ENCODE measurements at regions not wholly inside any gene's neighbourhood (a gene's known extent, or its start where the extent isn't known, plus 50 kb on each side); places are given as distances from the start of the nearest gene placed in this dataset.

DNA sequence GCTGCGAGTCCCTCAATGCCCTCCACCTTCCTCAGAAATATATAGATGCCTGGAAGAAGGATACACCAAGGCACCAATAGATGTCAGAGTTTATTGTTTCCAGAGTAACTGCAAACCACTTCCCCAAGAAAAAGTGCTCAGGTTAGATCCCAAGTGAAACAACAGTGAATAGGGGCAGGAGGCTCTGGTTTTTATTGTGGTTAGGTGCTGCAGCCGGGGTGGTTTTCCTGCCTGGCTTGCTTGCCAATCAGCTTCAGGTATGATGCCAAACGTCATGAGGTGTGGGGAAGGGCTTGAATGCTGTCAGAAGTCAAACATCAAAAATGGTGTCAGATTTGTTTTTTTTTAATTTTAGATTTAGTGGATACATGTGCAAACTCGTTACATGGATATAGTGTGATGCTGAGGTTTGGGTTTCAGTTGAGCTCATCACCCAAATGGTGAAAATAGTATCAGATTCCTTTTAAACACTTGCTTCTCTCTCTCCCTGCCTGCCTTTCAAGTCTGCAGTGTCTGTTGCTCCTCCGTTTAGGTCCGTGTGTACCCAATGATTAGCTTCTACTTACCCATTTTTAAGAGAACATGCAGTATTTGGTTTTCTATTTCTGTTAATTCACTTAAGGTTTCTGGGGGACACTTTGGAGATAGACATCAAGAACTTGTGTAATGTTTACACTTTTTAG is 1317.0 kb downstream of the MRPL39 start:
- peak in 2 of 3 experiments; percentile 4 to 39 for DNase-seq

- DNase-seq = peak in 1 of 3 experiments; percentile 54
Measured at GRCh38 chr21:24289539-24289938, 1317.7 kb downstream of the MRPL39 start.

GRCh38 chr21:24280596-24280995 is 1326.7 kb downstream of the MRPL39 start:
- no peak for DNase-seq

DNA sequence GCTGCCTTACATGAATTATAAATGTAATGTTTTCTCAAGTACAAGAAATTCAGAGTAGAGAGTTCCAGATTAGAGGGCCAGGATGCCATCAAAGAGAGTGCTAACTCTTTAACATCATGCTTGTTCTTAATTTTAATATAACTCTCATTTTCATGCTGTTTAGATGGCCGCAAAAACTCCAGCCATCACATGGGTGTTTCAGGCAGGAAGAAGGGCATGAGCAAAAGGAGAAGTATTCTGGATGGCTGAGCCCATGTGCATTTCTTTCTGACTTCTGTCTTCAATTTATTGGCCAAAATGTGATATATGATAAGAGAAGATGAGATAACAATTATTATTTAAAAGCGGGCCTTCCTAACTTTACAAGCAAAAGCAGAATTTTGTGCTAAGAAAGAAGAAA is 1328.6 kb downstream of the MRPL39 start:
- no peak for DNase-seq

- DNase-seq = peak in 2 of 3 experiments; percentile 17 to 65
Measured at GRCh38 chr21:24276204-24276603, 1331.1 kb downstream of the MRPL39 start.

DNA sequence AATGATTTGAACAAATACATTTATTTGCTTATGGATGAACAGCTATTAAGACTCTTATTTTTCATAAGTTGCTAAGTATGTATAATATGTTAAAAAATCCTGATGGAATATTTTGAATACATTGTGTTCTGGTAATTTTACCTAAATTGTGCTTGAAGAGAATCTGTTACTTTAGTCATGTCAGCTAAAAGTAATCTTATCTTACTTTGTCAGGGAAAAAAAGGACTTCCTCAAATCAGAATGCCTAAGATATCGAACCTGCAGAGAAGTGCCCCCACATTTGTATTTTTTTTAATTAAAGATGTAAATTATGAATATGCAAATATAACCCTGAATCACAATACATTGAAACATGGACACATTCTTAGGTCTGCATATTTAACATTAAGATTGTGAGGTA is 1331.7 kb downstream of the MRPL39 start:
- no peak for DNase-seq

GRCh38 chr21:24272521-24272938 is 1334.8 kb downstream of the MRPL39 start:
- no peak for DNase-seq

DNA sequence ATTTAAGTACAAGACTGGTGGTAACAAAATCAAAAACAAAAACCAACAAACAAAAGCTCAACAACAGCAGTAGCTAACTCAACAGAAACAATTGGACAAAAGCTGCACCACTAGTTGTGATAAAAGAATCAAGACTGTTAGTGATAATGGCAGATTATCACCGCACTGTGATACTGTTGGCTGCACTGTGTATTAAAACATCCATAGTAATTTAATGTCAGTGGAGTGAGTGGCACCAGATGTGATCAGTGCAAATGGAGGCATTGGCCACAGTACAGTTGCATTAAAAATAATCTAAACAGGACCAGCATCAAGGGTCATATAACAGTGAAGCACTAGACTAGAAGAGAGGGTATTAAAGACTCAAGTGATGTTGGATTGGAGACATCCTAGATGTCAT is 1341.3 kb downstream of the MRPL39 start:
- DNase-seq = no peak

- DNase-seq = no peak
Measured at GRCh38 chr21:24260751-24261150, 1346.5 kb downstream of the MRPL39 start.

DNA sequence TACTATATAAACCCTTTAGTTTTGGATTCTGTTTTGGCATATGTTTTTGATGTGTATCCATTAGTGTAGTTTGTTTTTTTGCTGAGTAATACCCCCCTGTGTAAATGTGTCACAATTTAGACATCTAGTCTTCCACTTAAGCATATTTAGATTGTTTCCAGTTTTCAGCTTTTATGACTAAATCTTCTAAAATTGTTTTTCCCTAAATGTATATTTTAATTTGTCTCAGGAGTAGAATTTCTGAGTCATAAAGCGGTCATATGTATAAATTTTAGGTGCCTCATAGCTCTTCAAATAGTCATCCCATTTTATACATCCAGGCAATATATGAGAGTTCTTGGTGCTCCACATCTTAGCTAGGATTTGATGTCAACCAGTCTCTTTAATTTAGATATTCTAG is 1348.0 kb downstream of the MRPL39 start:
- DNase-seq = no peak

DNA sequence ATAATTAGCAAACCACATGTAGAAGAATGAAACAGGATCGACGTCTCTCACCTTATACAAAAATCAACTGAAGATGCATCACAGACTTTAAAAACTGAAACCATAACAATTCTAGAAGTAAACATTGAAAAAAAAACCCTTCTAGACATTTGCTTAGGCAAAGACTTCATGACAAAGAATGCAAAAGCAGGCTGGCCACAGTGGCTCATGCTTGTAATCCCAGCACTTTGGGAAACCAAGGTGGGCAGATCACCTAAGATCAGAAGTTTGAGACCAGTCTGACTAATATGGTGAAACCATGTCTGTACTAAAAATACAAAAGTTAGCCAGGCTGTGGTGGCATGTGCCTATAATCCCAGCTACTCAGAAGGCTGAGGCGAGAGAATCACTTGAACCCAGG is 1351.7 kb downstream of the MRPL39 start:
- no peak for DNase-seq

DNA sequence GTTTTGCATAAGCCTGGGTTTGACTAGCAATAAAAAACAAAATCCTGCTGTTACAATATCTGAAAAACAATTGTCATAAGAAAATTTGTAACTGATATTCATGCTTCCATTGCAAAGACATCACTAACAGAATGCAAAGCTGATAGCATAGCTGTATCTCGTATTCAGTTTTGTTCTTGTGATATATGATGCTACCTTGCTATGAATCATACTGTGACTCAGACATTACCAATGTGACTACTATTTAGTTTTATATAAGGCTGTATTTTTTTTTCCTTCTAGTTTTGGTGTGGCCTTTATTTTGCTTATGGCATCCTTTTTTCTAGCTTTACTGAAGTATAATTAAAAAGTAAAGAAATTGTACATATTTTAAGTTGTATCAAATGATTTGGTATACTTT is 1381.8 kb downstream of the MRPL39 start:
- DNase-seq = no peak

DNA sequence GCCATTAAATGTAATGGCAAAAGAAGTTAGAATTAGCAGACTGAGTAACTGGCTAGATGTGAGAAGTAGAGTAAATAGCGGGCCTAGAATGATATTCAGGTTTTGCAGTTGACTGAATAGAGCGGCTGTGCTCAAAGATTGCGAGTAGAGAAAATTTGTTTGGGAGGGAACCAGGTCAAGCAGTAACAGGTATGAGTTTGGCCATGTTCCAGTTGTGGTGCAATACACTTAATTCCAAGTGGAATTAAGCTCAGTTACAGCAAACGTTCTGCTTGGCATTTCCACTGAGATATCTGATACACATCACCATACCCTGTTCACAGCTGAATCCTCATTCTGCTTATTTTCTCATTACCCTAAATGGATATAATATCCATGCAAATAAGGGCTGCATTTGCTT is 1382.9 kb downstream of the MRPL39 start:
- DNase-seq = no peak

DNA sequence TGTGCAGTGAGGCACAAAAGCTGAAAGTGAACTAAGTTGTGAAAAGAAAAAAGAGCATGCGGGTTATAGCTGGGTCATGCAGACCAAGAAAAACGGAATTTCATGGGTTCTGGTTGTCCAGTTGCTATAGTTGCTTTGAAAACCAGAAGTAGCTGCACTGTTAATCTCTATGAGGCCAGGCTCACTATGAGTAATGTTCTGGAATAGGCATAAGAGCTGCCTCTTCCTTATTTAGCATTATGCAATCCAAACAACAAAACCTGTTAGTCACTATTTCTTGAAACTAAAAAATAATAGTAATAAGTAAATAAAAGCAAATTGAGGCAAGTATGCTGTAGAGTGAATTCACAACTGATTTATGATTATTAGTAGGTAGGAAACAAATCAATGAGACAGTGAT is 1383.7 kb downstream of the MRPL39 start:
- DNase-seq = no peak

DNA sequence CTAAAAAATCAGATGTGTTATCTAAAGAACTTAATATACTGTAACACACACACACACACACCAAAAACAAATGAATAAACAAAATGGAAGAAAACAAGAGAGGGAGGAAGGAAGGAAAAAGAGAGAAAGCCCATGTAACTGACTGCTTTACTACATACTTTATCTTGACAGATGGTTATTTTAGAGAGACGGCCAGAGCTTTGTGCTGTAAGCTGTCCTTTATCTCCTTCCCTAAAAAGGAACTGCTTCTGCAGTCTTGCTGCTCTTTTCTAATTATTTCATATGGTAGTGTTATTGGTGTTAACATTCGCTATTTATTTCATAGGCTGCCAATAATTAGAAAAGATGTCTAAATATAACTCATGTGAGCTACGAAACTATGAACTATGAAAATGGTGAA is 1384.6 kb downstream of the MRPL39 start:
- no peak for DNase-seq

GRCh38 chr21:24220446-24220845 is 1386.8 kb downstream of the MRPL39 start:
- DNase-seq = peak in 1 of 3 experiments; percentile 22

- no peak for DNase-seq
Measured at GRCh38 chr21:24217151-24217550, 1390.1 kb downstream of the MRPL39 start.

GRCh38 chr21:24210130-24210529 is 1397.2 kb downstream of the MRPL39 start:
- no peak for DNase-seq

- no peak for DNase-seq
Measured at GRCh38 chr21:24208562-24209260, 1398.6 kb downstream of the MRPL39 start.

GRCh38 chr21:24205319-24205718 is 1402.0 kb downstream of the MRPL39 start:
- DNase-seq = no peak

DNA sequence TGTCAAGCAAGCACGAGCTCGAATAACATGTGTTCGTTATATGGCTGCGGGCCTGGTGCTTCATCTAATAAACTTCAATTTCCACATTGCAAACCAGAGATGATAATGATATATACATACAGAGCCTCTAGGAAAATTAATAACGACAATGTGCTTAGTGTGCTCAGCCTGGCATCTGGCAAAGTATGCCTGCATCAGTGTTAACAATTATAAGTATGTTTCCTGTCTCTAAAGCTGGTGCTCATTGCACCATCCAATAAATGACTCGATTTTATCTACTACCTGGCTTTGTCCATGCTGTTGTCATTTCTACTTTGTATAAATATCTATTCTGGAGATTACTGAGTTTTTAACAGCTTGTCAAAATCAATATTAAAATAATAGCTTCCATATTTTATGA is 1402.6 kb downstream of the MRPL39 start:
- DNase-seq = no peak

DNA sequence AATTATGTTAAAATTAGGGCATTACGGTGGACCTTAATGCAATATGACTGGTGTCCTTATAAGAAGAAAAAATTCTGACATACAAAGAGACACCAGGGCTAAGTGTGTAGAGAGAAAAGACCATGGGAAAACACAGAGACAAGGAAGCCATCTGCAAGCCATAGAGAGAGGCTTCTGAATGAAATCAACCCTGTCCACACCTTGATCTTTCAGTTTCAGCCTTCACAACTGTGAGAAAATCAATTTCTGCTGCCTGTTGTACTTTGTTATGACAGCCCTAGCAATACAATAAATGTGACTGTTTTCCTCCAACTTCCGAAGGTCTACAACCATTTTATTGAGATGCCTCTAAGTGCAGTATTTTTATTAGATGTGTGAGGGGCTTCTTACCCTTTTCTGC is 1407.2 kb downstream of the MRPL39 start:
- no peak for DNase-seq

DNA sequence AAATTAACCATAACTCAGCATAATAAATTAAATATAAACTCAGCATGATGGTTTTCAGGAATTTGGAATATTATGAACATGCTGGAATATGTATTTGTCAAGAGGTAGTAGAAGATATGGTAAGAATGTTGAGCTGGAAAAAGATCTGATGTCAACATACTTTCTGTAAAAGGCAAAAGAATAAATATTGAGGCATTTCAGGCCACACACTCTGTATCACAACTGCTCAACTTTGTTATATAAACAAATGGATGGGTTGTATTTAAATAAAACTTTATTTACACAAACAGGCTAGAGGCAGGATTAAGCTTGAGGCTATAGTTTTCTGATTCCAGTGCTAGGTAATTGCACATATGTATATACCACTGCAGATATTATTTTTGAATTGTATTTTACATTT is 1409.4 kb downstream of the MRPL39 start:
- no peak for DNase-seq

DNA sequence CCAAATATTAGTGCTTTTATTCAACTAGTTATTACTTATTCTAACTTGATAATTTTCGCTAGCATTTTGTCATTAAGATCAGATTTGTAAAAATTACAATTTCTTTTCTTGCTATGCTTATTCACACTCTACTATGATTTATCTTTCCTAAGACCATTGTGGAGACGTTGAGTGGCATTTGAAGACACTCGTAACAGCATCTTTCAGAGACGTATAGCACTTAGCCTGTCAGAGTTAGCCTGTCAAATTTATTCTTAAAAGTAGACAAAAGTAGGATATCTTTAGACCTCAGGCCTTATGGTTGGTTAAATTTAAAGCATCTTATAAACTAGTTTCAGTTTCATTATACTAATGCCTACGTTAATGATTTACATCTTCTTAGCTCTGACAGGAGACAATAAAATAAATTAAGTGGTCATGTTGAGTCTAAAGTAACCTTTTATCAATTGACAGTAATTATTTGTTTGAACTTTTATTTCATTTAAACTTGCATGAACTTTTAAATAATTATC is 1410.1 kb downstream of the MRPL39 start:
- no peak for DNase-seq

DNA sequence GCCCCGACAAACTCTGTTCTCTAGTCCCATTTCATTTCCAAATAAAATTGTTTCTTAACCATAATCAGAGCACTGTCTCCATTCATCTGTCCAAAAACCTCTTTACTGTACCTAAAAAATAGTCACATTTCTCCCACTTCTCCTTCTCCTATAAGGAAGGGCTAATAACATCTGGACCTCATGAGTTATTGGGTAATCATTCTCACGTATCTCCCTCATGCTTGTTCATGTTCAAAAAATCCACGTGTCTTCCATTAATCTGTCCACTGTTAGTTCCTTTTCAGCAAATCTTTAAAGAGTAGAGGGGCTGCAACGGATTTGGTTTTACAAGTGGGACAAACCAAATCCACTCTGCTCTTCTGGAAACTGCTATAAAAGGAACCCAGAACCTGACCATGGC is 1418.8 kb downstream of the MRPL39 start:
- no peak for DNase-seq

Measured in NCI-H1417 (cell line).